Endodermal cell (in vitro differentiated cells): ENCODE measurements at regions not wholly inside any gene's neighbourhood (a gene's known extent, or its start where the extent isn't known, plus 50 kb on each side); places are given as distances from the start of the nearest gene placed in this dataset.

Source experiments
- DNase-seq: peaks from one replicate; pipeline ENCODE4 v3.0.0-alpha.2; 2017
- H3K27ac ChIP-seq: 2 replicates; pipeline ENCODE4 v1.5.1; 2013; ENCODE audit warnings: mild to moderate bottlenecking, low read depth, low read length, moderate library complexity
- H3K27me3 ChIP-seq: 2 replicates; pipeline ENCODE4 v1.6.1; 2013; ENCODE audit warnings: mild to moderate bottlenecking, low read length, moderate library complexity; ENCODE audit not compliant: insufficient read depth, control insufficient read depth, poor library complexity, severe bottlenecking
- H3K36me3 ChIP-seq: 2 replicates; pipeline ENCODE4 v1.7.0; 2013; ENCODE audit warnings: mild to moderate bottlenecking, low read length, moderate library complexity; ENCODE audit not compliant: control insufficient read depth, insufficient read depth
- H3K4me1 ChIP-seq: one replicate; pipeline ENCODE4 v1.7.0; 2013; ENCODE audit warnings: low read length; ENCODE audit not compliant: control insufficient read depth, insufficient read depth
- H3K4me3 ChIP-seq: 2 replicates; pipeline ENCODE4 v1.5.1; 2013; ENCODE audit warnings: mild to moderate bottlenecking, low read length, moderate library complexity
- H3K9ac ChIP-seq: 2 replicates; pipeline ENCODE4 v1.6.1; 2013; ENCODE audit warnings: mild to moderate bottlenecking, low read length, moderate library complexity; ENCODE audit not compliant: poor library complexity, severe bottlenecking; ENCODE audit errors: extremely low read depth
- H3K9me3 ChIP-seq: 2 replicates; pipeline ENCODE4 v1.6.1; 2013; ENCODE audit warnings: mild to moderate bottlenecking, low read length, moderate library complexity; ENCODE audit not compliant: control insufficient read depth
- H3K27ac Mint-ChIP-seq: 2 replicates; pipeline ENCODE4 v1.8.0; 2020; ENCODE audit warnings: mixed read lengths
- H3K27me3 Mint-ChIP-seq: 2 replicates; pipeline ENCODE4 v1.8.0; 2021; ENCODE audit warnings: mild to moderate bottlenecking, mixed read lengths; ENCODE audit not compliant: insufficient read depth
- H3K36me3 Mint-ChIP-seq: 2 replicates; pipeline ENCODE4 v1.8.0; 2020; ENCODE audit warnings: low read depth, mixed read lengths
- H3K4me1 Mint-ChIP-seq: 2 replicates; pipeline ENCODE4 v1.8.0; 2020; ENCODE audit warnings: mixed read lengths
- H3K4me3 Mint-ChIP-seq: 2 replicates; pipeline ENCODE4 v1.8.0; 2020; ENCODE audit warnings: mild to moderate bottlenecking, moderate library complexity, mixed read lengths
- H3K9me3 Mint-ChIP-seq: 2 replicates; pipeline ENCODE4 v1.8.0; 2020; ENCODE audit warnings: mild to moderate bottlenecking, mixed read lengths
- CTCF ChIP-seq: fragments of 200-600 bp; sonication (generic); conservative IDR thresholded peaks from 2 replicates; pipeline ENCODE4 v1.5.0; 2021; ENCODE audit warnings: antibody characterized with exemption, mild to moderate bottlenecking
- WGBS, 2 experiments: methylation state at CpG; one replicate each; pipeline versions ENCODE4 v1.1.5 to v1.1.7; 2013; ENCODE audit warnings: missing lambda C conversion rate in 2 of 2, mixed read lengths in 1 of 2; ENCODE audit not compliant: insufficient coverage in 1 of 2, insufficient read length in 1 of 2; 5-methylcytosine and 5-hydroxymethylcytosine counted together

GRCh38 chr4:132026166-132026565 is 1122.9 kb upstream of the PCDH10 start:
- WGBS, 2 experiments: 91 to 100% methylated on average over 4 of the region's 4 CpGs
- DNase-seq: no peak
- Histone ChIP-seq H3K27ac (no peak overlapping the region), H3K9me3 (no peaks in the 10 kb centered on the region), H3K4me1 (no peaks in the 10 kb centered on the region), H3K4me3 (no peak overlapping the region), H3K9ac (no peak overlapping the region), H3K27me3 (no peaks in the 10 kb centered on the region), H3K36me3 (no peaks in the 10 kb centered on the region)
- H3K36me3 Mint-ChIP-seq: no peaks in the 10 kb centered on the region
- no peaks in the 10 kb centered on the region for H3K4me1 Mint-ChIP-seq
- no peak for TF ChIP-seq CTCF
- H3K4me3 Mint-ChIP-seq: no peak overlapping the region
- no peak overlapping the region for H3K27ac Mint-ChIP-seq
- no peaks in the 10 kb centered on the region for H3K27me3 Mint-ChIP-seq
- no peaks in the 10 kb centered on the region for H3K9me3 Mint-ChIP-seq

- Histone ChIP-seq H3K27me3 (no peaks in the 10 kb centered on the region), H3K27ac (no peak overlapping the region), H3K36me3 (no peaks in the 10 kb centered on the region), H3K9me3 (no peaks in the 10 kb centered on the region), H3K9ac (no peak overlapping the region), H3K4me3 (no peak overlapping the region), H3K4me1 (no peaks in the 10 kb centered on the region)
- no peaks in the 10 kb centered on the region for H3K4me1 Mint-ChIP-seq
- no peaks in the 10 kb centered on the region for H3K9me3 Mint-ChIP-seq
- no peak for TF ChIP-seq CTCF
- no peaks in the 10 kb centered on the region for H3K36me3 Mint-ChIP-seq
- no peak overlapping the region for H3K27ac Mint-ChIP-seq
- H3K4me3 Mint-ChIP-seq: no peak overlapping the region
- 80 to 97% methylated on average over 1 to 4 of the region's 4 CpGs for WGBS, 2 experiments
- H3K27me3 Mint-ChIP-seq: no peaks in the 10 kb centered on the region
- DNase-seq: no peak
Observed at GRCh38 chr4:132026816-132027215, 1122.3 kb upstream of the PCDH10 start.

GRCh38 chr4:132056496-132056895 is 1092.6 kb upstream of the PCDH10 start:
- Mint-ChIP-seq H3K27me3 (no peaks in the 10 kb centered on the region), H3K27ac (no peak overlapping the region), H3K36me3 (peaks cover 5% of the 10 kb centered on the region), H3K4me1 (peaks cover 5% of the 10 kb centered on the region), H3K4me3 (no peak overlapping the region), H3K9me3 (peaks cover 23% of the 10 kb centered on the region)
- no peak overlapping the region for H3K9ac ChIP-seq
- no peak for DNase-seq
- no peaks in the 10 kb centered on the region for H3K36me3 ChIP-seq
- TF ChIP-seq CTCF: no peak
- 88% methylated on average over 1 of the region's 1 CpG; no CpG with 5 or more reads in 1 of the 2 experiments for WGBS, 2 experiments
- H3K4me1 ChIP-seq: no peaks in the 10 kb centered on the region
- H3K27me3 ChIP-seq: no peaks in the 10 kb centered on the region
- H3K27ac ChIP-seq: no peak overlapping the region
- no peak overlapping the region for H3K4me3 ChIP-seq
- peaks cover 18% of the 10 kb centered on the region for H3K9me3 ChIP-seq
